C4-2B (cell line): ENCODE measurements at regions not wholly inside any gene's neighbourhood (a gene's known extent, or its start where the extent isn't known, plus 50 kb on each side); places are given as distances from the start of the nearest gene placed in this dataset.

Source experiments
- H3K27ac ChIP-seq: fragments of 450-650 bp; 2 replicates; pipeline ENCODE4 v1.5.1; 2017
- CTCF ChIP-seq: fragments of 450-650 bp; conservative IDR thresholded peaks from 2 replicates; pipeline ENCODE4 v1.5.1; 2017; ENCODE audit warnings: mild to moderate bottlenecking
- ZFX ChIP-seq: fragments of 450-650 bp; IDR thresholded peaks from 2 replicates; pipeline ENCODE4 v1.6.1; 2017

- TF ChIP-seq ZFX (no peak), CTCF (peak; percentile 93)
- no peak overlapping the region for H3K27ac ChIP-seq
These were observed 414.8 kb downstream of the BUD13 start for GRCh38 chr11:116357784-116358544.

GRCh38 chr11:116356451-116356850 is 416.3 kb downstream of the BUD13 start:
- TF ChIP-seq CTCF (no peak), ZFX (no peak)

GRCh38 chr11:116355104-116355503 is 417.7 kb downstream of the BUD13 start:
- H3K27ac ChIP-seq, result no peak overlapping the region
- no peak for TF ChIP-seq ZFX
- no peak for TF ChIP-seq CTCF

More at GRCh38 chr11:116356451-116356850, 416.3 kb downstream of the BUD13 start:
- H3K27ac ChIP-seq, result no peak overlapping the region

- no peak overlapping the region for H3K27ac ChIP-seq
- TF ChIP-seq ZFX (no peak), CTCF (no peak)
These were observed 419.2 kb downstream of the BUD13 start for GRCh38 chr11:116353589-116353988.

- TF ChIP-seq CTCF, result no peak
- TF ChIP-seq ZFX, result no peak
- no peak overlapping the region for H3K27ac ChIP-seq
These were observed 419.9 kb downstream of the BUD13 start for GRCh38 chr11:116352881-116353280.

- TF ChIP-seq CTCF (no peak), ZFX (no peak)
- H3K27ac ChIP-seq, result no peak overlapping the region
These were observed 424.6 kb downstream of the BUD13 start for GRCh38 chr11:116348226-116348625.

GRCh38 chr11:116345575-116345974 is 427.2 kb downstream of the BUD13 start:
- TF ChIP-seq ZFX (no peak), CTCF (no peak)
- H3K27ac ChIP-seq, result no peak overlapping the region
